ENCODE measurements at regions not wholly inside any gene's neighbourhood (a gene's known extent, or its start where the extent isn't known, plus 50 kb on each side); places are given as distances from the start of the nearest gene placed in this dataset.

DNA sequence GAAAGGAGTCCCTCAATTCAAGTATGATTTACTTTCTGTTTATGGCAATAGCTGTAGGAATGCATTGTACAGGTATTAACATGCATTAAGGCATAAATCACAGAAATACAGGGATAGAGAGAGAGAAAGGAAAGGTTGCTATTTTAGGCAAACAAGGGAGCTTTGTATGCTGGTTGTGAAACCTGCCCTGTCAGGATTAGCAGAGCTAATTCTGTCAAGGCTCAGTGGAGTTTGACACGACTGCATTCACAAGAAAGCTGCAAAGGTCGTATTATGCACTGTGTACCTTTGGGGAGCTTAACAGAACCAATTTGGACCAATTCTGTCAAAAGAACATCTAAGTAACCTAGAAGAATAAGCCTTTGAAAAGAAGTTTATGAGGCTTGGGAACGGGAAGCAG is 239.3 kb downstream of the GRIA2 start:
- ChIA-PET CTCF (no interaction called here), POLR2A (no interaction called here)
- TF ChIP-seq NRF1 (IDR thresholded peaks at IDR 0.05; ENCODE audit: low read depth, low read length) (no peak), RXRA (IDR thresholded peaks at IDR 0.05; ENCODE audit: borderline replicate concordance, low read depth) (no peak), JUND (IDR thresholded peaks at IDR 0.05) (no peak), TEAD4 (IDR thresholded peaks at IDR 0.05; ENCODE audit: borderline replicate concordance, insufficient read depth) (no peak), FOSL2 (IDR thresholded peaks at IDR 0.05; ENCODE audit: borderline replicate concordance, low read depth) (no peak), EZH2phosphoT487 (IDR thresholded peaks at IDR 0.05; ENCODE audit: borderline replicate concordance, low read depth) (no peak), EP300 (IDR thresholded peaks at IDR 0.05; ENCODE audit: borderline replicate concordance in 1 of 2, low read depth in 1 of 2, low read length in 1 of 2) (no peak), TAF1 (IDR thresholded peaks at IDR 0.05; ENCODE audit: borderline replicate concordance, low read depth, low read length) (no peak), GABPA (IDR thresholded peaks at IDR 0.05; ENCODE audit: low read depth) (no peak), RFX5 (IDR thresholded peaks at IDR 0.05; ENCODE audit: low read length) (no peak), FOXM1 (IDR thresholded peaks at IDR 0.05; ENCODE audit: low read depth) (no peak), SIN3A (IDR thresholded peaks at IDR 0.05; ENCODE audit: borderline replicate concordance, low read depth, low read length) (no peak), MEF2A (IDR thresholded peaks at IDR 0.05; ENCODE audit: borderline replicate concordance, low read depth) (no peak)
- TF ChIP-seq, protein P1, sequence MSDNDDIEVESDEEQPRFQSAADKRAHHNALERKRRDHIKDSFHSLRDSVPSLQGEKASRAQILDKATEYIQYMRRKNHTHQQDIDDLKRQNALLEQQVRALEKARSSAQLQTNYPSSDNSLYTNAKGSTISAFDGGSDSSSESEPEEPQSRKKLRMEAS (IDR thresholded peaks at IDR 0.05; ENCODE audit: low read depth), result no peak
- TF ChIP-seq, protein P2, sequence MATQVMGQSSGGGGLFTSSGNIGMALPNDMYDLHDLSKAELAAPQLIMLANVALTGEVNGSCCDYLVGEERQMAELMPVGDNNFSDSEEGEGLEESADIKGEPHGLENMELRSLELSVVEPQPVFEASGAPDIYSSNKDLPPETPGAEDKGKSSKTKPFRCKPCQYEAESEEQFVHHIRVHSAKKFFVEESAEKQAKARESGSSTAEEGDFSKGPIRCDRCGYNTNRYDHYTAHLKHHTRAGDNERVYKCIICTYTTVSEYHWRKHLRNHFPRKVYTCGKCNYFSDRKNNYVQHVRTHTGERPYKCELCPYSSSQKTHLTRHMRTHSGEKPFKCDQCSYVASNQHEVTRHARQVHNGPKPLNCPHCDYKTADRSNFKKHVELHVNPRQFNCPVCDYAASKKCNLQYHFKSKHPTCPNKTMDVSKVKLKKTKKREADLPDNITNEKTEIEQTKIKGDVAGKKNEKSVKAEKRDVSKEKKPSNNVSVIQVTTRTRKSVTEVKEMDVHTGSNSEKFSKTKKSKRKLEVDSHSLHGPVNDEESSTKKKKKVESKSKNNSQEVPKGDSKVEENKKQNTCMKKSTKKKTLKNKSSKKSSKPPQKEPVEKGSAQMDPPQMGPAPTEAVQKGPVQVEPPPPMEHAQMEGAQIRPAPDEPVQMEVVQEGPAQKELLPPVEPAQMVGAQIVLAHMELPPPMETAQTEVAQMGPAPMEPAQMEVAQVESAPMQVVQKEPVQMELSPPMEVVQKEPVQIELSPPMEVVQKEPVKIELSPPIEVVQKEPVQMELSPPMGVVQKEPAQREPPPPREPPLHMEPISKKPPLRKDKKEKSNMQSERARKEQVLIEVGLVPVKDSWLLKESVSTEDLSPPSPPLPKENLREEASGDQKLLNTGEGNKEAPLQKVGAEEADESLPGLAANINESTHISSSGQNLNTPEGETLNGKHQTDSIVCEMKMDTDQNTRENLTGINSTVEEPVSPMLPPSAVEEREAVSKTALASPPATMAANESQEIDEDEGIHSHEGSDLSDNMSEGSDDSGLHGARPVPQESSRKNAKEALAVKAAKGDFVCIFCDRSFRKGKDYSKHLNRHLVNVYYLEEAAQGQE (IDR thresholded peaks at IDR 0.05; ENCODE audit: low read depth, low read length), result no peak
- TF ChIP-seq, protein P3, sequence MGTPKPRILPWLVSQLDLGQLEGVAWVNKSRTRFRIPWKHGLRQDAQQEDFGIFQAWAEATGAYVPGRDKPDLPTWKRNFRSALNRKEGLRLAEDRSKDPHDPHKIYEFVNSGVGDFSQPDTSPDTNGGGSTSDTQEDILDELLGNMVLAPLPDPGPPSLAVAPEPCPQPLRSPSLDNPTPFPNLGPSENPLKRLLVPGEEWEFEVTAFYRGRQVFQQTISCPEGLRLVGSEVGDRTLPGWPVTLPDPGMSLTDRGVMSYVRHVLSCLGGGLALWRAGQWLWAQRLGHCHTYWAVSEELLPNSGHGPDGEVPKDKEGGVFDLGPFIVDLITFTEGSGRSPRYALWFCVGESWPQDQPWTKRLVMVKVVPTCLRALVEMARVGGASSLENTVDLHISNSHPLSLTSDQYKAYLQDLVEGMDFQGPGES (IDR thresholded peaks at IDR 0.05; ENCODE audit: low read depth, low read length), result no peak
- no peaks in the 10 kb centered on the region for H3K9me2 ChIP-seq
- H3K9me3 ChIP-seq, result no peaks in the 10 kb centered on the region
- WGBS (ENCODE audit: low lambda C conversion rate), result 18% methylated on average over 3 of the region's 3 CpGs
- DNase-seq, result no peak
- no peak overlapping the region for H3K9ac ChIP-seq
- no peaks in the 10 kb centered on the region for H3K27me3 ChIP-seq (ENCODE audit: insufficient read depth)
- H3K4me2 ChIP-seq, result no peak overlapping the region
- no peak overlapping the region for H3K27ac ChIP-seq (ENCODE audit: low read depth in 2 of 2, low read length in 1 of 2)
- H3F3A ChIP-seq (replicated peaks; ENCODE audit: insufficient read depth), result no peaks in the 10 kb centered on the region
- H3K36me3 ChIP-seq (replicated peaks in 1 of 2; ENCODE audit: control insufficient read depth in 1 of 2, insufficient read depth in 2 of 2, low read length in 1 of 2), result no peaks in the 10 kb centered on the region
- no peaks in the 10 kb centered on the region for H3K4me1 ChIP-seq (ENCODE audit: control insufficient read depth in 1 of 2, insufficient read depth in 2 of 2, low read depth in 1 of 2, low read length in 1 of 2)
- H3K4me3 ChIP-seq (ENCODE audit: low read depth in 2 of 2, low read length in 1 of 2), result no peak overlapping the region
- no peaks in the 10 kb centered on the region for H3K79me2 ChIP-seq (ENCODE audit: insufficient read depth)
- H4K20me1 ChIP-seq (ENCODE audit: insufficient read depth), result no peaks in the 10 kb centered on the region
- no peak overlapping the region for H2AFZ ChIP-seq (ENCODE audit: low read depth)
